ENCODE measurements at regions not wholly inside any gene's neighbourhood (a gene's known extent, or its start where the extent isn't known, plus 50 kb on each side); places are given as distances from the start of the nearest gene placed in this dataset.
"Not testable (repeated sequence)": the region's sequence is repeated elsewhere in the genome, so short reads cannot be mapped to it uniquely, and the experiment has no call there.

- no peak for DNase-seq
Measured at GRCh38 chr11:42786981-42787380, 524.8 kb upstream of the API5 start.

- not testable (repeated sequence) for DNase-seq
Measured at GRCh38 chr11:42795483-42795882, 516.3 kb upstream of the API5 start.

- DNase-seq, result no peak
Measured at GRCh38 chr11:42800041-42800440, 511.8 kb upstream of the API5 start.

GRCh38 chr11:42802201-42802899, 509.4 kb upstream of the API5 start:
- no peak for DNase-seq

GRCh38 chr11:42806191-42806590, 505.6 kb upstream of the API5 start:
- no peak for DNase-seq

- no peak for DNase-seq
Measured at GRCh38 chr11:42812361-42812760, 499.4 kb upstream of the API5 start.

GRCh38 chr11:42812960-42813359, 498.8 kb upstream of the API5 start:
- DNase-seq, result no peak

GRCh38 chr11:42816471-42816870, 495.3 kb upstream of the API5 start:
- DNase-seq, result no peak

- DNase-seq, result no peak
Measured at GRCh38 chr11:42819126-42819525, 492.7 kb upstream of the API5 start.

GRCh38 chr11:42822188-42822587, 489.6 kb upstream of the API5 start:
- not testable (repeated sequence) for DNase-seq

- no peak for DNase-seq
Measured at GRCh38 chr11:42823546-42823945, 488.2 kb upstream of the API5 start.

- DNase-seq, result no peak
Measured at GRCh38 chr11:42824067-42824466, 487.7 kb upstream of the API5 start.

GRCh38 chr11:42825598-42825997, 486.2 kb upstream of the API5 start:
- DNase-seq, result no peak

GRCh38 chr11:42827845-42828244, 484.0 kb upstream of the API5 start:
- DNase-seq, result no peak

- DNase-seq, result no peak
Measured at GRCh38 chr11:42837994-42838393, 473.8 kb upstream of the API5 start.

- no peak for DNase-seq
Measured at GRCh38 chr11:42840176-42840829, 471.5 kb upstream of the API5 start.

GRCh38 chr11:42840860-42841259, 470.9 kb upstream of the API5 start:
- no peak for DNase-seq

- no peak for DNase-seq
Measured at GRCh38 chr11:42841556-42841955, 470.2 kb upstream of the API5 start.

- no peak for DNase-seq
Measured at GRCh38 chr11:42849362-42849761, 462.4 kb upstream of the API5 start.

GRCh38 chr11:42857344-42857743, 454.5 kb upstream of the API5 start:
- DNase-seq, result no peak

- DNase-seq, result no peak
Measured at GRCh38 chr11:42870480-42870879, 441.3 kb upstream of the API5 start.

- not testable (repeated sequence) for DNase-seq
Measured at GRCh38 chr11:42873800-42874405, 437.9 kb upstream of the API5 start.

GRCh38 chr11:42881335-42881734, 430.5 kb upstream of the API5 start:
- DNase-seq, result not testable (repeated sequence)

- DNase-seq, result no peak
Measured at GRCh38 chr11:42890773-42891172, 421.0 kb upstream of the API5 start.
